Coronary artery (tissue), 2 donors: ENCODE measurements at regions not wholly inside any gene's neighbourhood (a gene's known extent, or its start where the extent isn't known, plus 50 kb on each side); places are given as distances from the start of the nearest gene placed in this dataset.
"Not testable (repeated sequence)": the region's sequence is repeated elsewhere in the genome, so short reads cannot be mapped to it uniquely, and the experiment has no call there.

Experiments
- DNase-seq: peaks from one replicate; pipeline ENCODE4 v3.0.0-alpha.2; 2017; ENCODE audit warnings: low spot score
- H3K27ac ChIP-seq, 2 donors: fragments of 200-600 bp; sonication (generic); one replicate each; pipeline ENCODE4 v1.5.1; 2016 to 2019
- H3K4me3 ChIP-seq: fragments of 200-600 bp; sonication (generic); 2 replicates; pipeline ENCODE4 v1.5.1; 2016; ENCODE audit warnings: mild to moderate bottlenecking, moderate library complexity
- TF ChIP-seq, protein P1 (sequence below): fragments of 200-600 bp; sonication (generic); IDR thresholded peaks from one replicate; pipeline ENCODE4 v1.5.1; 2019; ENCODE audit warnings: antibody characterized with exemption

- DNase-seq, result no peak
- H3K4me3 ChIP-seq, result no peak overlapping the region
- H3K27ac ChIP-seq, result no peak overlapping the region
- TF ChIP-seq, protein P1, sequence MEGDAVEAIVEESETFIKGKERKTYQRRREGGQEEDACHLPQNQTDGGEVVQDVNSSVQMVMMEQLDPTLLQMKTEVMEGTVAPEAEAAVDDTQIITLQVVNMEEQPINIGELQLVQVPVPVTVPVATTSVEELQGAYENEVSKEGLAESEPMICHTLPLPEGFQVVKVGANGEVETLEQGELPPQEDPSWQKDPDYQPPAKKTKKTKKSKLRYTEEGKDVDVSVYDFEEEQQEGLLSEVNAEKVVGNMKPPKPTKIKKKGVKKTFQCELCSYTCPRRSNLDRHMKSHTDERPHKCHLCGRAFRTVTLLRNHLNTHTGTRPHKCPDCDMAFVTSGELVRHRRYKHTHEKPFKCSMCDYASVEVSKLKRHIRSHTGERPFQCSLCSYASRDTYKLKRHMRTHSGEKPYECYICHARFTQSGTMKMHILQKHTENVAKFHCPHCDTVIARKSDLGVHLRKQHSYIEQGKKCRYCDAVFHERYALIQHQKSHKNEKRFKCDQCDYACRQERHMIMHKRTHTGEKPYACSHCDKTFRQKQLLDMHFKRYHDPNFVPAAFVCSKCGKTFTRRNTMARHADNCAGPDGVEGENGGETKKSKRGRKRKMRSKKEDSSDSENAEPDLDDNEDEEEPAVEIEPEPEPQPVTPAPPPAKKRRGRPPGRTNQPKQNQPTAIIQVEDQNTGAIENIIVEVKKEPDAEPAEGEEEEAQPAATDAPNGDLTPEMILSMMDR, result no peak
Measured at GRCh38 chr2:138306626-138307025, 194.9 kb upstream of the SPOPL start.

DNA sequence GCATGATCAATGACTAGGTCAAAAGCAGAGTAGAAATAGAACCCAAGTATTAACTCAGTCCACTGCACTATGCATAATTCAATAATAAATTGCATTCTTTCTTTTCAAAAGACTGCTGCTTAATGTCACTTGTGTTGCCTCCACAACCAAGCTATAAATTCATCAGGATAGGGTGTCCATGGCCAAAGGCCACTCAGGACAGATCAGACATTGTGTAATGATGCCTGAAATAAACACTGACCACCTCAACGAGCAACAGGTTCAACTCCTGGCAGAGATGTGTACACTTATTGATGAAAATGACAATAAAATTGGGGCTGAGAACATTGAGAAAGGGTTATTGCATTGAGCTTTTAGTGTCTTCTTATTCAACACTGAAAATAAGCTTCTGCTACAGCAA is 194.5 kb upstream of the SPOPL start:
- Histone ChIP-seq H3K4me3 (no peak overlapping the region), H3K27ac (no peak overlapping the region)
- TF ChIP-seq, protein P1, result no peak
- no peak for DNase-seq

- no peak overlapping the region for H3K4me3 ChIP-seq
- TF ChIP-seq, protein P1, result no peak
- no peak overlapping the region for H3K27ac ChIP-seq
- DNase-seq, result no peak
Measured at GRCh38 chr2:138309760-138310159, 191.8 kb upstream of the SPOPL start.

- H3K4me3 ChIP-seq, result no peak overlapping the region
- TF ChIP-seq, protein P1, result no peak
- DNase-seq, result no peak
- no peak overlapping the region for H3K27ac ChIP-seq
Measured at GRCh38 chr2:138312061-138312460, 189.5 kb upstream of the SPOPL start.

- DNase-seq, H3K4me3 ChIP-seq, H3K27ac ChIP-seq: not testable (repeated sequence)
Measured at GRCh38 chr2:138315619-138316018, 186.0 kb upstream of the SPOPL start.

- DNase-seq, result no peak
- no peak overlapping the region for H3K4me3 ChIP-seq
- TF ChIP-seq, protein P1, result no peak
- H3K27ac ChIP-seq, result no peak overlapping the region
Measured at GRCh38 chr2:138319616-138320015, 182.0 kb upstream of the SPOPL start.

- DNase-seq, result no peak
- TF ChIP-seq, protein P1, result no peak
- Histone ChIP-seq H3K27ac (no peak overlapping the region), H3K4me3 (no peak overlapping the region)
Measured at GRCh38 chr2:138321458-138321857, 180.1 kb upstream of the SPOPL start.
